ENCODE measurements at regions not wholly inside any gene's neighbourhood (a gene's known extent, or its start where the extent isn't known, plus 50 kb on each side); places are given as distances from the start of the nearest gene placed in this dataset.

- dilution Hi-C loops (cut with MboI; ENCODE audit: extremely low pct_ligation_motif_present, low sequenced_read_pairs), result no loop called here
- DNase-seq (ENCODE audit: low read depth, low spot score) (no peak), FAIRE-seq (no peak)
- Histone ChIP-seq H3K27ac (ENCODE audit: control insufficient read depth, insufficient read depth, low read length) (no peak overlapping the region), H3K36me3 (ENCODE audit: control insufficient read depth in 2 of 2, extremely low read depth in 1 of 2, insufficient read depth in 2 of 2, low read length in 2 of 2) (no peaks in the 10 kb centered on the region), H3K4me1 (ENCODE audit: control insufficient read depth, extremely low read depth, insufficient read depth, low read length) (no peaks in the 10 kb centered on the region), H3K9me3 (ENCODE audit: control insufficient read depth, low read depth, low read length) (no peaks in the 10 kb centered on the region), H3K4me3 (ENCODE audit: control insufficient read depth in 2 of 3, extremely low read depth in 1 of 3, insufficient read depth in 2 of 3, low read depth in 1 of 3, low read length in 3 of 3) (no peak overlapping the region), H3K79me2 (ENCODE audit: control insufficient read depth, insufficient read depth, low read length) (no peaks in the 10 kb centered on the region), H4K20me1 (ENCODE audit: control insufficient read depth, extremely low read depth, insufficient read depth, low read length) (no peaks in the 10 kb centered on the region), H3K9me1 (ENCODE audit: control insufficient read depth, extremely low read depth, insufficient read depth, low read length) (no peaks in the 10 kb centered on the region), H3K9ac (ENCODE audit: control insufficient read depth, extremely low read depth, insufficient read depth, low read length) (no peak overlapping the region), H3K27me3 (ENCODE audit: control insufficient read depth, extremely low read depth, insufficient read depth, low read length) (no peaks in the 10 kb centered on the region), H2AFZ (ENCODE audit: control insufficient read depth, low read length) (no peak overlapping the region), H3K4me2 (ENCODE audit: control insufficient read depth, extremely low read depth, insufficient read depth, low read depth, low read length) (no peak overlapping the region)
- TF ChIP-seq CTCF (optimal IDR thresholded peaks at IDR 0.05 in 1 of 3, IDR thresholded peaks at IDR 0.05 in 1 of 3, conservative IDR thresholded peaks at IDR 0.05 in 1 of 3; ENCODE audit: extremely low read depth in 1 of 3, insufficient read depth in 2 of 3, low read length in 3 of 3) (no peak), EZH2 (IDR thresholded peaks at IDR 0.05; ENCODE audit: low read length) (no peak)
Measured at GRCh38 chr6:48486876-48487275, 375.9 kb upstream of the PTCHD4 start.

GRCh38 chr6:48486373-48486772 lies 375.4 kb upstream of the PTCHD4 start:
- Histone ChIP-seq H3K9ac (ENCODE audit: control insufficient read depth, extremely low read depth, insufficient read depth, low read length) (no peak overlapping the region), H4K20me1 (ENCODE audit: control insufficient read depth, extremely low read depth, insufficient read depth, low read length) (no peaks in the 10 kb centered on the region), H3K4me3 (ENCODE audit: control insufficient read depth in 2 of 3, extremely low read depth in 1 of 3, insufficient read depth in 2 of 3, low read depth in 1 of 3, low read length in 3 of 3) (no peak overlapping the region), H3K79me2 (ENCODE audit: control insufficient read depth, insufficient read depth, low read length) (no peaks in the 10 kb centered on the region), H3K27ac (ENCODE audit: control insufficient read depth, insufficient read depth, low read length) (no peak overlapping the region), H3K9me1 (ENCODE audit: control insufficient read depth, extremely low read depth, insufficient read depth, low read length) (no peaks in the 10 kb centered on the region), H3K4me2 (ENCODE audit: control insufficient read depth, extremely low read depth, insufficient read depth, low read depth, low read length) (no peak overlapping the region), H2AFZ (ENCODE audit: control insufficient read depth, low read length) (no peak overlapping the region), H3K4me1 (ENCODE audit: control insufficient read depth, extremely low read depth, insufficient read depth, low read length) (no peaks in the 10 kb centered on the region), H3K36me3 (ENCODE audit: control insufficient read depth in 2 of 2, extremely low read depth in 1 of 2, insufficient read depth in 2 of 2, low read length in 2 of 2) (no peaks in the 10 kb centered on the region), H3K9me3 (ENCODE audit: control insufficient read depth, low read depth, low read length) (no peaks in the 10 kb centered on the region), H3K27me3 (ENCODE audit: control insufficient read depth, extremely low read depth, insufficient read depth, low read length) (no peaks in the 10 kb centered on the region)
- FAIRE-seq (no peak), DNase-seq (ENCODE audit: low read depth, low spot score) (no peak)
- dilution Hi-C loops (cut with MboI; ENCODE audit: extremely low pct_ligation_motif_present, low sequenced_read_pairs), result no loop called here
- no peak for TF ChIP-seq CTCF (optimal IDR thresholded peaks at IDR 0.05 in 1 of 3, IDR thresholded peaks at IDR 0.05 in 1 of 3, conservative IDR thresholded peaks at IDR 0.05 in 1 of 3; ENCODE audit: extremely low read depth in 1 of 3, insufficient read depth in 2 of 3, low read length in 3 of 3)
- no peak for TF ChIP-seq EZH2 (IDR thresholded peaks at IDR 0.05; ENCODE audit: low read length)

All from keratinocyte (primary cell).